ENCODE measurements at regions not wholly inside any gene's neighbourhood (a gene's known extent, or its start where the extent isn't known, plus 50 kb on each side); places are given as distances from the start of the nearest gene placed in this dataset.

- TF ChIP-seq CTCF (IDR thresholded peaks at IDR 0.05) (no peak), RAD21 (conservative IDR thresholded peaks at IDR 0.05 in 1 of 2, IDR thresholded peaks at IDR 0.05 in 1 of 2) (no peak)
Observed at GRCh38 chrX:45602151-45602550, 401.5 kb upstream of the DIPK2B start.
